Heart right ventricle (tissue), 16 donors: ENCODE measurements at regions not wholly inside any gene's neighbourhood (a gene's known extent, or its start where the extent isn't known, plus 50 kb on each side); places are given as distances from the start of the nearest gene placed in this dataset.

Experiments used
- ATAC-seq, 8 donors: fragments of 200-7000 bp; cut with Tn5 transposase; one replicate each; pipeline ENCODE4 v1.9.1; 2020; ENCODE audit warnings: mild to moderate bottlenecking in 8 of 8, moderate library complexity in 8 of 8, moderate number of reproducible peaks in 1 of 8
- DNase-seq, 2 donors: peaks; one replicate each; pipeline ENCODE4 v3.0.0-alpha.2; 2020
- H3K27ac ChIP-seq, 10 donors: fragments of 200-600 bp; sonication (generic) in 2 of 10; one replicate each; pipeline versions ENCODE4 v1.5.0 to v1.8.0; 2020 to 2022; ENCODE audit warnings: mild to moderate bottlenecking in 3 of 10
- H3K27me3 ChIP-seq, 7 donors: fragments of 200-600 bp; one replicate each; pipeline ENCODE4 v1.8.0; 2021 to 2022; ENCODE audit warnings: mild to moderate bottlenecking in 2 of 7
- H3K36me3 ChIP-seq, 9 donors: fragments of 200-600 bp; sonication (generic) in 1 of 9; one replicate each; pipeline versions ENCODE4 v1.5.0 to v1.8.0; 2020 to 2022; ENCODE audit warnings: mild to moderate bottlenecking in 2 of 9
- H3K4me1 ChIP-seq, 9 donors: fragments of 200-600 bp; sonication (generic) in 1 of 9; one replicate each; pipeline versions ENCODE4 v1.5.0 to v1.8.0; 2020 to 2022; ENCODE audit warnings: mild to moderate bottlenecking in 4 of 9
- H3K4me3 ChIP-seq, 10 donors: fragments of 200-600 bp; sonication (generic) in 2 of 10; one replicate each; pipeline versions ENCODE4 v1.5.0 to v1.8.0; 2020 to 2022; ENCODE audit warnings: mild to moderate bottlenecking in 7 of 10, moderate library complexity in 2 of 10
- H3K9me3 ChIP-seq, 11 donors: fragments of 200-600 bp in 10 of 11; sonication (generic) in 2 of 11; one replicate each; pipeline versions ENCODE4 v1.5.0 to v1.8.0; 2013 to 2022; ENCODE audit warnings: mild to moderate bottlenecking in 2 of 11, control low read depth in 1 of 11, moderate library complexity in 1 of 11
- CTCF ChIP-seq, 9 donors: fragments of 200-600 bp; sonication (generic) in 2 of 9; IDR thresholded peaks; one replicate each; pipeline versions ENCODE4 v1.5.0 to v1.8.0; 2021 to 2022; ENCODE audit warnings: antibody characterized with exemption in 9 of 9, mild to moderate bottlenecking in 5 of 9, moderate library complexity in 1 of 9
- WGBS, 2 donors: extraction: QIAGEN DNeasy Blood & Tissue Kit; methylation state at CpG; one replicate each; pipeline ENCODE4 v1.1.7; 2013; ENCODE audit warnings: inconsistent platforms in 1 of 2; 5-methylcytosine and 5-hydroxymethylcytosine counted together
- intact Hi-C, 10 donors: fragments of 100-400 bp; cut with DNase I; formaldehyde crosslinking; loops; one replicate each; pipeline versions ENCODE4 v1.11.1 to v1.14.2; 2022
- donor health status: Arrhythmogenic right ventricular cardiomyopathy.
- donor health status: ischemic (EF 13 %, LVEDD 7.1; RV severe dilation, severe dysfunction).
- donor health status: healthy with polysubstance abuse.
- donor health status: DM: no; HTN: yes; CAD: no.
- donor health status: DM: no; HTN: no; CAD: no.
- donor health status: ischemic (EF 25% LVEDD 6.9; RV normal size, moderate dysfunction).
- donor health status: ischemic (EF 25% LVEDD 5.7; RV mildly dilated, moderate dysfunction).
- donor health status: healthy.
- donor health status: DM: yes; HTN: yes; CAD: no.
- donor health status: Ischemic cardiomyopathy.
- donor health status: ischemic (EF 35%, LVEDD 5.7; RV mildly dilated, moderate dysfunction).
- donor health status: nonischemic (EF 11% LVEDD 7.7; RV severe dilation, severe dysfunction).
- donor health status: DM: yes; HTN: yes; CAD: no.
- donor health status: PGD.
- donor health status: ischemic (EF 29% LVEDD 5.4; RV normal size, mild dysfunction).
- donor health status: nonischemic (EF 23%, LVEDD 6.1; RV moderate dilation, normal function).

GRCh38 chrX:124548571-124548970 lies 202.2 kb downstream of the SH2D1A start:
- intact Hi-C loops, result no loop called here
- DNase-seq (no peak), ATAC-seq (no peak)
- TF ChIP-seq CTCF (IDR thresholded peaks at IDR 0.05), result no peak
- Histone ChIP-seq H3K4me3 (no peak overlapping the region), H3K9me3 (no peaks in the 10 kb centered on the region), H3K36me3 (no peaks in the 10 kb centered on the region), H3K27me3 (peaks cover 0 to 3% (median 0%) of the 10 kb centered on the region in 7 donors), H3K27ac (no peak overlapping the region), H3K4me1 (no peaks in the 10 kb centered on the region)
- 11 to 24% methylated on average over 6 of the region's 6 CpGs for WGBS, 2 donors

DNA sequence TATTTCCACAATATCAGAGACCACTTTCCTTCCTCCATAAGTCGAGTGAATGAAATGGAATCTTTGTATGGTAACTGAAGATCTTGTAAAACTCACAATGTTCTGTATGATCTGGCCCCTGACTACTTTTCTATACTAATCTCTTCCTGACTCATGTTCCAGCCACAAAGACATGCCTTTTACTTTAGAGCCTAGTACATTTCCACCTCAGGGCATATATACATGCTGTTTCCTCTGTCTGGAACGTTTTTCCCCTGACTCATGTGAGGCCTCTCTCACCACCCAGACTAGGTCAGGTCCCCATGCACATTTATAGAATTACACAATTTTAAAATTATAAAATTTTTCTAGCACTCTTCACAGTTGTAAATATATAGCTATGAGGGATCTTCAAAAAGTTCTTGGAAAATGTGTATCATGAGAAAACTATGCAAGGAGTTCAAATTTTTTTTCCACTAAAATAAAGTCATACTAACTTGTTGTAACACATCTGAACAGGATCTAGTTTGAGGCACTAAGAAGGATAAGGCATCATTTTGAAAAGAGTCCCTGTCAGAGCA lies 208.8 kb downstream of the SH2D1A start:
- DNase-seq (no peak), ATAC-seq (no peak)
- H3K9me3 ChIP-seq, result no peaks in the 10 kb centered on the region
- H3K4me1 ChIP-seq, result no peaks in the 10 kb centered on the region
- H3K27me3 ChIP-seq, result no peaks in the 10 kb centered on the region
- no peak for TF ChIP-seq CTCF (IDR thresholded peaks at IDR 0.05)
- intact Hi-C loops, result no loop called here
- H3K4me3 ChIP-seq, result no peak overlapping the region
- WGBS, 2 donors, result 48 to 63% methylated on average over 2 of the region's 2 CpGs
- H3K36me3 ChIP-seq, result no peaks in the 10 kb centered on the region
- H3K27ac ChIP-seq, result no peak overlapping the region

DNA sequence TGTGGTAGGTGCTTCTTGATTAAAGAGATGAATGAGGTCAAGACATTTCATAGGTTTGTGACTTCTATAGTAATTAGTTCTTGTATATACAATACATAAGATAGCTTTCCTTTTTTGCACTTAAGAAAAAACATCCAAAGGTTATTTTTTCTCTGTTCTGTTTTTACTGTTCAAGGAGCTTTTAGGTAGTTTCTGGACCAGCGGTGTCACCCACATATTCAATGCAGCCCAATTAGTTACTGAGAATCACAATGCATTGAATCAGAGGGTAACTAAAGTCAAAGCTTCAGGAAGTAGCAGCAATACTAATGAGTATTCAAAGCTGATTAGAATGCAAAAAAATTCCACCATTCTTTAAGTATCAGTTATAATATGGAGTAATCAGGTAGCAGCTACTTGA lies 211.6 kb downstream of the SH2D1A start:
- 92% methylated on average over 1 of the region's 1 CpG for WGBS, 2 donors
- no peak overlapping the region for H3K4me3 ChIP-seq
- no peaks in the 10 kb centered on the region for H3K4me1 ChIP-seq
- H3K36me3 ChIP-seq, result no peaks in the 10 kb centered on the region
- H3K9me3 ChIP-seq, result no peaks in the 10 kb centered on the region
- TF ChIP-seq CTCF (IDR thresholded peaks at IDR 0.05), result no peak
- no peak for DNase-seq
- no peak for ATAC-seq
- no peak overlapping the region for H3K27ac ChIP-seq
- intact Hi-C loops, result no loop called here
- no peaks in the 10 kb centered on the region for H3K27me3 ChIP-seq

DNA sequence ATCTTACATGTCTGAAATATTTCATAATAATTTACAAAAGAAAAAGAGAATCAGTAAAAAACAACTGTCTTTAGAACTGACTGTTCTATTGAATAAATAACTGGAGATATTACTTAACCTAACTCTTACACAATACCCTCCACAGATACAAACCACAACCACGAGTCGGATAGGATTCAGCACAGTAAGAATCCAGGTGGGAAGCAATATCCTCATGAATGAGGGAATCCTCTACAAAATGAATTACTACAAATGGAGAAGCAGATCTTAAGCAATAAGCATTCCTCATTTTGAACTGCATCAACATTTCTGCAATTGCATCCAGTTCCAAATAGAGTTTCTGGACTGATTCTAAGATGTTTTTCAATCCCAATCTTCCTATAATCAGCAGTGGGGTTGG lies 227.1 kb downstream of the SH2D1A start:
- no peak overlapping the region for H3K27ac ChIP-seq
- TF ChIP-seq CTCF (IDR thresholded peaks at IDR 0.05), result no peak
- no peaks in the 10 kb centered on the region for H3K4me1 ChIP-seq
- no peaks in the 10 kb centered on the region for H3K27me3 ChIP-seq
- no peaks in the 10 kb centered on the region for H3K36me3 ChIP-seq
- DNase-seq (no peak), ATAC-seq (no peak)
- no peaks in the 10 kb centered on the region for H3K9me3 ChIP-seq
- no peak overlapping the region for H3K4me3 ChIP-seq
- intact Hi-C loops, result no loop called here
- WGBS, 2 donors, result 77 to 88% methylated on average over 2 of the region's 2 CpGs
